Thyroid gland (tissue), 4 donors: ENCODE measurements at regions not wholly inside any gene's neighbourhood (a gene's known extent, or its start where the extent isn't known, plus 50 kb on each side); places are given as distances from the start of the nearest gene placed in this dataset.

Experiments used
- POLR2A ChIP-seq, 2 donors: fragments of 450-650 bp; IDR thresholded peaks; one replicate each; pipeline ENCODE4 v1.6.1; 2017; ENCODE audit warnings: antibody characterized with exemption in 2 of 2, mild to moderate bottlenecking in 2 of 2, moderate library complexity in 1 of 2
- TF ChIP-seq, protein P1 (sequence below), 6 experiments: fragments of 200-600 bp in 3 of 6; fragments of 450-650 bp in 3 of 6; sonication (generic) in 3 of 6; IDR thresholded peaks; one replicate each; pipeline ENCODE4 v1.5.1; 2016 to 2019; ENCODE audit warnings: antibody characterized with exemption in 6 of 6, mild to moderate bottlenecking in 2 of 6, inconsistent platforms in 1 of 6, moderate library complexity in 1 of 6

DNA sequence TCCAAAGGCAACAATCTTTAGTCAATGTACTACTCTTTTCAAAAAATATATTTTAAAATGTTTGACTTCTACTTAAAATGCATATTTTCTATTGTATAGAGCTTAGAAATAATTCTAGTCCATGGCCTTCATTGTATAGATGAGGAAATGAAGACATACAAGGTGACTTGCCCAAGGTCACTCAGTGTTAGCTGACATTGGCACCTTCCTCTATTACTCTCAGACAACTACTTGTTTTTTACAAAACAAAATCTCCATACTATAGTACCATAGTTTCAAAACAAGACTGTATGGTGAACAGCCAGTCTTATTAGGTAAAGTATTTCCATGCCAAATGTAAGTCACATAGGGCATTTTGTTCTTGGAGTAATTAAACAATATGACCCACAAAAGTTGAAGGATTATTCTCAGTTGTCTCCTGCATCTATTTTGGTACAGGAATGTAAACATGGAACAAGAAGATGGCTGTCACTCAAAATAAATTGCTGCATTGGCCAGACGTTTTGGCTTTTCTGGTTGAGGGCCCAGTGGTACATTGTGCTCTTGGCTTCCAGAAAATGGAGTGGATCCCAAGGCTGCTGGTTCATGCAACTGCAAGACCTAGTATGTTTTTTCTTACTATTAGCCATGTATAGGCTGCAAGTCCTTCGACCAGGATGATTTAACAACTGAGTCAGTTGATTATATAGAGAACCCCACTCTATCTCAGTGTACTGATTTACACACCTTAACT is 54.3 kb upstream of the NOX3 start:
- TF ChIP-seq POLR2A (IDR thresholded peaks at IDR 0.05) = no peak
- TF ChIP-seq, protein P1, sequence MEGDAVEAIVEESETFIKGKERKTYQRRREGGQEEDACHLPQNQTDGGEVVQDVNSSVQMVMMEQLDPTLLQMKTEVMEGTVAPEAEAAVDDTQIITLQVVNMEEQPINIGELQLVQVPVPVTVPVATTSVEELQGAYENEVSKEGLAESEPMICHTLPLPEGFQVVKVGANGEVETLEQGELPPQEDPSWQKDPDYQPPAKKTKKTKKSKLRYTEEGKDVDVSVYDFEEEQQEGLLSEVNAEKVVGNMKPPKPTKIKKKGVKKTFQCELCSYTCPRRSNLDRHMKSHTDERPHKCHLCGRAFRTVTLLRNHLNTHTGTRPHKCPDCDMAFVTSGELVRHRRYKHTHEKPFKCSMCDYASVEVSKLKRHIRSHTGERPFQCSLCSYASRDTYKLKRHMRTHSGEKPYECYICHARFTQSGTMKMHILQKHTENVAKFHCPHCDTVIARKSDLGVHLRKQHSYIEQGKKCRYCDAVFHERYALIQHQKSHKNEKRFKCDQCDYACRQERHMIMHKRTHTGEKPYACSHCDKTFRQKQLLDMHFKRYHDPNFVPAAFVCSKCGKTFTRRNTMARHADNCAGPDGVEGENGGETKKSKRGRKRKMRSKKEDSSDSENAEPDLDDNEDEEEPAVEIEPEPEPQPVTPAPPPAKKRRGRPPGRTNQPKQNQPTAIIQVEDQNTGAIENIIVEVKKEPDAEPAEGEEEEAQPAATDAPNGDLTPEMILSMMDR (IDR thresholded peaks at IDR 0.05) = no peak
